HepG2 (cell line): ENCODE measurements at regions not wholly inside any gene's neighbourhood (a gene's known extent, or its start where the extent isn't known, plus 50 kb on each side); places are given as distances from the start of the nearest gene placed in this dataset.

Experiments
- ATAC-seq: fragments of 200-7000 bp; cut with Tn5 transposase; 3 replicates; pipeline ENCODE4 v1.9.1; 2020; ENCODE audit warnings: mild to moderate bottlenecking, moderate library complexity
- BruUV-seq: library from RNA; stranded (reverse); fragments of 400-500 nt; replicated peaks from 2 replicates; lab custom pipeline; 2021; lab: Mats Ljungman, UMichigan
- CTCF ChIA-PET: fragments of 300-600 bp; formaldehyde crosslinking; extraction: SDS; loops from one replicate; lab custom pipeline; 2021; ENCODE audit warnings: low total read pairs, inconsistent platforms, low intra/inter-chr PET ratio; lab: Yijun Ruan, JAX
- POLR2A ChIA-PET: fragments of 350-600 bp; sonication (Branson Sonifier 250); formaldehyde crosslinking; loops from one replicate; lab custom pipeline; 2020; ENCODE audit warnings: antibody characterized with exemption, inconsistent platforms; lab: Yijun Ruan, JAX
- DNase-seq: peaks from one replicate; pipeline ENCODE4 v3.0.0-alpha.2; 2015; ENCODE audit warnings: low spot score
- FAIRE-seq: peaks from 3 replicates; lab custom pipeline; 2011; peaks lifted over from hg19 to GRCh38; lab: Jason Lieb, UNC
- H2AFZ ChIP-seq: one replicate; pipeline ENCODE4 v1.6.1; 2011; ENCODE audit warnings: low read length, inconsistent platforms
- H3K27ac ChIP-seq: fragments of 300-600 bp; 3 replicates; pipeline ENCODE4 v1.8.0; 2011; ENCODE audit warnings: mixed run types, mild to moderate bottlenecking, mixed read lengths, low read length, inconsistent platforms; ENCODE audit not compliant: insufficient read depth; ENCODE audit errors: extremely low read length
- H3K27me3 ChIP-seq, 2 experiments: fragments of 200-600 bp in 1 of 2; 2 replicates in 1 of 2; 3 replicates in 1 of 2; pipeline versions ENCODE4 v1.6.0 to v1.8.0; 2011; ENCODE audit warnings: low read length in 2 of 2, mild to moderate bottlenecking in 2 of 2, moderate library complexity in 2 of 2, inconsistent platforms in 1 of 2; ENCODE audit not compliant: insufficient read depth in 2 of 2, control insufficient read depth in 1 of 2
- H3K36me3 ChIP-seq, 2 experiments: fragments of 200-600 bp in 1 of 2; replicated peaks in 1 of 2; 2 replicates in 1 of 2; 3 replicates in 1 of 2; pipeline versions ENCODE4 v1.5.1 to v1.8.0; 2011; ENCODE audit warnings: low read length in 2 of 2, inconsistent platforms in 1 of 2; ENCODE audit not compliant: insufficient read depth in 2 of 2, control insufficient read depth in 1 of 2
- H3K4me1 ChIP-seq: 2 replicates; pipeline ENCODE4 v1.5.1; 2012; ENCODE audit warnings: low read length, inconsistent platforms; ENCODE audit not compliant: insufficient read depth
- H3K4me2 ChIP-seq: 2 replicates; pipeline ENCODE4 v1.6.0; 2011; ENCODE audit warnings: low read depth, low read length, inconsistent platforms
- H3K4me3 ChIP-seq, 3 experiments: fragments of 200-600 bp in 1 of 3; sonication (generic), shearing (Covaris generic) in 1 of 3; replicated peaks in 1 of 3; 2 replicates each; pipeline ENCODE4 v1.5.1; 2011 to 2016; ENCODE audit warnings: low read length in 3 of 3, inconsistent platforms in 2 of 3, low read depth in 2 of 3, mild to moderate bottlenecking in 2 of 3, control low read depth in 1 of 3, mixed read lengths in 1 of 3; ENCODE audit not compliant: insufficient read depth in 1 of 3
- H3K79me2 ChIP-seq: one replicate; pipeline ENCODE4 v1.6.1; 2011; ENCODE audit warnings: low read length, inconsistent platforms; ENCODE audit not compliant: insufficient read depth
- H3K9ac ChIP-seq: 2 replicates; pipeline ENCODE4 v1.6.0; 2011; ENCODE audit warnings: mild to moderate bottlenecking, low read depth, low read length, inconsistent platforms; ENCODE audit not compliant: insufficient read depth
- H3K9me3 ChIP-seq: 2 replicates; pipeline ENCODE4 v1.5.1; 2012; ENCODE audit warnings: mild to moderate bottlenecking, low read length
- H4K20me1 ChIP-seq: 2 replicates; pipeline ENCODE4 v1.6.0; 2011; ENCODE audit warnings: inconsistent platforms, mild to moderate bottlenecking, low read length, moderate library complexity; ENCODE audit not compliant: insufficient read depth
- AGO2 ChIP-seq: fragments of 200-400 bp; formaldehyde crosslinking; optimal IDR thresholded peaks from 2 replicates; pipeline ENCODE3; 2017; ENCODE audit warnings: mild to moderate bottlenecking, low read depth, low read length, moderate library complexity
- ARID3A ChIP-seq: IDR thresholded peaks from 2 replicates; pipeline ENCODE4 v1.6.1; 2012; ENCODE audit warnings: low read depth, low read length, improper control_type of control experiment
- KLF13 ChIP-seq: sonication (generic); formaldehyde crosslinking; IDR thresholded peaks from 2 replicates; pipeline ENCODE4 v1.4.0; 2020; ENCODE audit warnings: mild to moderate bottlenecking, missing genetic modification reagents
- KLF15 ChIP-seq: sonication (generic); formaldehyde crosslinking; IDR thresholded peaks from 2 replicates; pipeline ENCODE4 v1.8.1; 2023; ENCODE audit warnings: borderline replicate concordance, mild to moderate bottlenecking, inconsistent platforms, missing genetic modification reagents, mixed read lengths
- MED13 ChIP-seq: sonication (generic); formaldehyde crosslinking; IDR thresholded peaks from 2 replicates; pipeline ENCODE4 v1.5.0; 2020; ENCODE audit warnings: missing genetic modification reagents
- PLSCR1 ChIP-seq: sonication (generic); formaldehyde crosslinking; IDR thresholded peaks from 2 replicates; pipeline ENCODE4 v1.5.0; 2020; ENCODE audit warnings: missing genetic modification reagents, mild to moderate bottlenecking, borderline replicate concordance
- RELA ChIP-seq: sonication (generic); formaldehyde crosslinking; IDR thresholded peaks from 2 replicates; pipeline ENCODE4 v1.4.0; 2020; ENCODE audit warnings: missing genetic modification reagents
- SIX1 ChIP-seq: sonication (generic); formaldehyde crosslinking; IDR thresholded peaks from 2 replicates; pipeline ENCODE4 v1.4.0; 2020; ENCODE audit warnings: missing genetic modification reagents, borderline replicate concordance
- ZNF740 ChIP-seq: sonication (generic); formaldehyde crosslinking; IDR thresholded peaks from 2 replicates; pipeline ENCODE4 v1.4.0; 2020; ENCODE audit warnings: missing genetic modification reagents
- ZNF782 ChIP-seq: sonication (generic); formaldehyde crosslinking; IDR thresholded peaks from 2 replicates; pipeline ENCODE4 v1.4.0; 2020; ENCODE audit warnings: missing genetic modification reagents, mild to moderate bottlenecking, borderline replicate concordance
- WGBS: methylation state at CpG from one replicate; pipeline ENCODE4 v1.1.6; 2017; ENCODE audit warnings: low lambda C conversion rate; 5-methylcytosine and 5-hydroxymethylcytosine counted together
- in situ Hi-C: cut with HindIII; loops from 2 replicates; pipeline ENCODE4 v1.10.0; 2017; ENCODE audit warnings: low pct_unique_long_range_greater_than_20kb; ENCODE audit not compliant: extremely low pct_ligation_motif_present
- intact Hi-C: fragments of 100-400 bp; cut with micrococcal nuclease; formaldehyde crosslinking; loops from one replicate; pipeline ENCODE4 v1.10.0; 2022; ENCODE audit not compliant: unreplicated experiment

GRCh38 chr5:93088592-93089389 lies 492.2 kb downstream of the NR2F1-AS1 start:
- no peak for ATAC-seq
- Histone ChIP-seq H3K36me3 (no peaks in the 10 kb centered on the region), H4K20me1 (no peaks in the 10 kb centered on the region), H3K4me2 (no peak overlapping the region), H3K9me3 (no peaks in the 10 kb centered on the region), H3K27ac (no peak overlapping the region), H3K9ac (no peak overlapping the region), H3K27me3 (no peaks in the 10 kb centered on the region), H3K4me3 (no peak overlapping the region), H3K79me2 (no peaks in the 10 kb centered on the region), H2AFZ (no peak overlapping the region), H3K4me1 (peaks cover 7% of the 10 kb centered on the region)
- DNase-seq, result no peak
- no peak for TF ChIP-seq ARID3A
- no peak for TF ChIP-seq KLF13 (CRISPR knock-in tag)
- TF ChIP-seq MED13, result no peak
- TF ChIP-seq SIX1 (CRISPR knock-in tag), result no peak
- TF ChIP-seq KLF15 (CRISPR knock-in tag), result no peak
- TF ChIP-seq PLSCR1 (CRISPR knock-in tag), result no peak
- no peak for TF ChIP-seq ZNF740 (CRISPR knock-in tag)
- no peak for TF ChIP-seq AGO2
- TF ChIP-seq RELA (CRISPR knock-in tag), result no peak
- no peak for TF ChIP-seq ZNF782 (CRISPR knock-in tag)
- ChIA-PET POLR2A (no interaction called here), CTCF (no interaction called here)
- no TSS peak for BruUV-seq
- WGBS, result 86% methylated on average over 7 of the region's 7 CpGs
- in situ Hi-C loops (no loop called here), intact Hi-C loops (no loop called here)
- no peak for FAIRE-seq
